Small intestine (tissue), 7 donors: ENCODE measurements at regions not wholly inside any gene's neighbourhood (a gene's known extent, or its start where the extent isn't known, plus 50 kb on each side); places are given as distances from the start of the nearest gene placed in this dataset.

ENCODE experiments used
- DNase-seq, 2 donors: peaks; one replicate each; pipeline versions ENCODE4 v3.0.0 to v3.0.0-alpha.2; 2013
- FAIRE-seq: peaks from 2 replicates; lab custom pipeline; 2012; peaks lifted over from hg19 to GRCh38; lab: Jason Lieb, UNC
- H3K27ac ChIP-seq, 3 donors: one replicate each; pipeline ENCODE4 v1.5.1; 2013; ENCODE audit warnings: low read length in 2 of 3, mild to moderate bottlenecking in 2 of 3, control low read depth in 1 of 3, inconsistent platforms in 1 of 3, low read depth in 1 of 3, moderate library complexity in 1 of 3
- H3K27me3 ChIP-seq, 3 donors: one replicate each; pipeline ENCODE4 v1.6.1; 2013; ENCODE audit warnings: low read length in 3 of 3, inconsistent platforms in 1 of 3; ENCODE audit not compliant: control insufficient read depth in 3 of 3, insufficient read depth in 3 of 3
- H3K36me3 ChIP-seq, 3 donors: one replicate each; pipeline ENCODE4 v1.6.1; 2013; ENCODE audit warnings: low read length in 3 of 3, inconsistent platforms in 1 of 3, low read depth in 1 of 3, mild to moderate bottlenecking in 1 of 3, moderate library complexity in 1 of 3; ENCODE audit not compliant: control insufficient read depth in 3 of 3, insufficient read depth in 2 of 3
- H3K4me1 ChIP-seq, 3 donors: one replicate each; pipeline ENCODE4 v1.6.1; 2013; ENCODE audit warnings: low read length in 2 of 3, inconsistent platforms in 1 of 3, low read depth in 1 of 3, mild to moderate bottlenecking in 1 of 3, moderate library complexity in 1 of 3; ENCODE audit not compliant: control insufficient read depth in 3 of 3, insufficient read depth in 2 of 3
- H3K4me3 ChIP-seq, 3 donors: one replicate each; pipeline ENCODE4 v1.5.1; 2013; ENCODE audit warnings: low read length in 3 of 3, control low read depth in 1 of 3, inconsistent platforms in 1 of 3, low read depth in 1 of 3, mild to moderate bottlenecking in 1 of 3, moderate library complexity in 1 of 3
- H3K9me3 ChIP-seq, 2 donors: one replicate each; pipeline ENCODE4 v1.6.1; 2013; ENCODE audit warnings: low read depth in 1 of 2, low read length in 1 of 2; ENCODE audit not compliant: control insufficient read depth in 2 of 2, insufficient read depth in 1 of 2
- WGBS, 3 donors: extraction: QIAGEN DNeasy Blood & Tissue Kit; methylation state at CpG; one replicate each; pipeline ENCODE4 v1.1.7; 2013; 5-methylcytosine and 5-hydroxymethylcytosine counted together
- donor health status: healthy with polysubstance abuse.
- donor health status: control.
- donor health status: control.
- donor health status: Bipolar disorder and iron deficiency.
- donor health status: healthy.

- Histone ChIP-seq H3K27me3 (no peaks in the 10 kb centered on the region), H3K4me3 (no peak overlapping the region), H3K36me3 (no peaks in the 10 kb centered on the region), H3K9me3 (no peaks in the 10 kb centered on the region), H3K27ac (no peak overlapping the region), H3K4me1 (no peaks in the 10 kb centered on the region)
- DNase-seq: no peak
- WGBS, 3 donors: 60 to 79% (median 73%) methylated on average over 5 of the region's 5 CpGs
- no peak for FAIRE-seq
These were observed 498.1 kb upstream of the PSMD7 start for GRCh38 chr16:73798471-73798870.

- Histone ChIP-seq H3K9me3 (no peaks in the 10 kb centered on the region), H3K36me3 (no peaks in the 10 kb centered on the region), H3K27ac (no peak overlapping the region), H3K4me3 (no peak overlapping the region), H3K27me3 (no peaks in the 10 kb centered on the region), H3K4me1 (no peaks in the 10 kb centered on the region)
- DNase-seq (no peak), FAIRE-seq (no peak)
- 89 to 100% (median 95%) methylated on average over 1 of the region's 1 CpG for WGBS, 3 donors
These were observed 499.5 kb upstream of the PSMD7 start for GRCh38 chr16:73797115-73797514.

DNA sequence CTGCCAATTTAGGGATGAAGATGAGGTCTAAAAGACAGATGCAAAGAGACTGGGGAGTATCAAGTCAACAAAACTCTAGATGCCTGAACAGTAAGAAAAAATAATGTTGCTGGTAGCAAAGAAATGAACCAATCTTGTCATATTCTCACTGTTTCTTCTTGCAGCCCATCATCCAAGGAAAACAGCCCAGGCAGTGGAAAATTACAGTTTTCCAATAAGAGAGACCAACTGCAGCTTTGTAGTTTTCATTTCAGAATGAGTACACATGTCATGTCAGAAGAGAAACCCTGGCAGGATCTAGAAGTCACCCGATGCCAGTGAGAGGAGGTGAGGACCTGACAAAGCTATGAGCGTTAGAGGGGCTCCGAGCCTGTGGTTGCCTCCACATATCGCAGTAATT lies 500.4 kb upstream of the PSMD7 start:
- no peak for DNase-seq
- H3K4me1 ChIP-seq: no peaks in the 10 kb centered on the region
- 60 to 79% (median 62%) methylated on average over 4 of the region's 4 CpGs for WGBS, 3 donors
- no peaks in the 10 kb centered on the region for H3K27me3 ChIP-seq
- no peaks in the 10 kb centered on the region for H3K9me3 ChIP-seq
- no peak overlapping the region for H3K4me3 ChIP-seq
- no peak overlapping the region for H3K27ac ChIP-seq
- no peak for FAIRE-seq
- H3K36me3 ChIP-seq: no peaks in the 10 kb centered on the region

DNA sequence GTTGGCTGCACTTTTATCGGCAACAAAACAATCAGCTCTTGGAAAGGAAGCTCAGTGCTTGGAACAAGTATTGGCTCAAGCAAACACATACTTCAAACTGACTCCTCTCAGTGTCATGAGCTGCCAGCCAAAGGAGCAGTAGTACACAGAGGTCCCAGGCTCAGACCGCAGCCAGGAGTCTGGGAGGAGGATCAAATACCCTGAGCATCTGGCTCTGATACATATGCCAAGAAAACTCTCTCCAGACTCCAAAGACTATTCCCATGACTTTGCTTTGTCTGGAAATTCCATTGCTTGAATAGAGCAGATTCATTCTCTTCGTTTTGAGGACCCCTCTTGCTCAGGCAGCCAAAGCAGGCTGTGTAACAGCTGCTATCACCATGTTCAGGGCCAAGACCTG lies 501.6 kb upstream of the PSMD7 start:
- no peak for FAIRE-seq
- Histone ChIP-seq H3K36me3 (no peaks in the 10 kb centered on the region), H3K4me3 (no peak overlapping the region), H3K4me1 (no peaks in the 10 kb centered on the region), H3K9me3 (no peaks in the 10 kb centered on the region), H3K27me3 (no peaks in the 10 kb centered on the region), H3K27ac (no peak overlapping the region)
- DNase-seq: no peak
- 44 to 62% (median 53%) methylated on average over 3 of the region's 3 CpGs for WGBS, 3 donors

GRCh38 chr16:73793871-73794437 lies 502.7 kb upstream of the PSMD7 start:
- Histone ChIP-seq H3K27me3 (no peaks in the 10 kb centered on the region), H3K27ac (no peak overlapping the region), H3K36me3 (no peaks in the 10 kb centered on the region), H3K4me3 (no peak overlapping the region), H3K4me1 (no peaks in the 10 kb centered on the region), H3K9me3 (no peaks in the 10 kb centered on the region)
- FAIRE-seq: no peak
- no peak for DNase-seq
- 65 to 71% (median 71%) methylated on average over 11 of the region's 11 CpGs for WGBS, 3 donors

DNA sequence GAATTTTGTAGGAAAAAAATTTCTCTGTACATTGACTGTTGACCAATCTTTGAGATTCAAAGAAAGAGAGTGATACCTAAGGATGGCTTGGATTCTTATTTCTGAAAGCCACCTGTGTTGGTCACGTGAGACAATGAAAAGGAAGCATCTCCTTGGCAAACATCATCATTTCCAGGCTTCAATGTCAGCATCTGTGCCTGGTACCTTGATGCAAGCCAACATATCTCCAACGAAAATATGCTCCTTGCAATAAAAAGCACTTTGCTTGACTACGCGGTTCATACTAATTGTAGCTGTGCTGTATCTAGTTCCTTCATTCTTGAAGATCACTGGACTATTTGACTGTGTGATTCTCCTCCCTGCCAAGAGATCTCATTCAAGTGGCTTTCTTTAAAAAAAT lies 503.4 kb upstream of the PSMD7 start:
- Histone ChIP-seq H3K36me3 (no peaks in the 10 kb centered on the region), H3K4me1 (no peaks in the 10 kb centered on the region), H3K4me3 (no peak overlapping the region), H3K27me3 (peaks cover 0 to 1% (median 0%) of the 10 kb centered on the region in 3 donors), H3K27ac (no peak overlapping the region), H3K9me3 (no peaks in the 10 kb centered on the region)
- 59 to 66% (median 65%) methylated on average over 4 of the region's 4 CpGs for WGBS, 3 donors
- no peak for DNase-seq
- FAIRE-seq: no peak

DNA sequence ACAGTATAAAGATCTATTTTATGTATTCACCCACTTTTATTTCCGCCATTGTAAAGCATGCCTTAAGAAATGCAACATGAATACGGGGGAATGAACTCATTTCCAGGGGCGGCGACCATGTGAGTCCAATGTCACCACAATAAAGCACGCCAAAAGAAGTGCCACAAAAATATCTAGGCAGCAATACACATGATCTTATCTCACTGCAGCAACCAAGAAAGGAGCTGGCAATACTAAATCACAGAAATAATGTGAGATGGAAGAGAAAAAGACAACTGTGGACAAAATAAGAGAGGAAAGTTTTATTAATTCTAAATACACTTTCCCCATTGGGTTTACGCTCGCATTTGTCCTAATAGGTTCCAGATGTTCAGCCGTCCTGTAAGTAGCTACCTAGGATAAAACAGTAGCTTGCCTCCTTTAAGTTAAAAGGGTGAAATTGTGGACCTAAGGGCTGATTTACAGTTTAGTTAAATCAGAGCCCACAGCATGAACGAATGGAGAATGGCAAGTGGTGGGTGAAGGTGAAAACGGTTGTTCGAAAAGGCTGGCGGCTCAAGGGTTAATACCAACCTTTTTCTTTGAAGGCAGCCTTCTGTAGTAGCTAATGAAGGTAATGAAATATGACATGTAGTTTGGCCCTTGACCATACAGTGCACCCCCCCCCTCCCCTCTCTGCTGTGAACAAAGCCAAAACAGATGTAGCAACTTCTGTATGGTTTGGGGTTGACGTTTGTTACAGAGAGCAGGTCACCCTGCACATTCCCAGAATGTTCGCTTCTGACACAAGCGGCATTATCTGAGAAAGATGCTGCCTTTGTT lies 504.2 kb upstream of the PSMD7 start:
- no peak overlapping the region for H3K4me3 ChIP-seq
- H3K4me1 ChIP-seq: no peaks in the 10 kb centered on the region
- FAIRE-seq (no peak), DNase-seq (no peak)
- 69 to 77% (median 75%) methylated on average over 15 of the region's 15 CpGs for WGBS, 3 donors
- H3K9me3 ChIP-seq: no peaks in the 10 kb centered on the region
- H3K27ac ChIP-seq: no peak overlapping the region
- H3K36me3 ChIP-seq: no peaks in the 10 kb centered on the region
- H3K27me3 ChIP-seq: peaks cover 0 to 3% (median 1%) of the 10 kb centered on the region in 3 donors

- no peak overlapping the region for H3K4me3 ChIP-seq
- WGBS, 3 donors: 52 to 66% (median 58%) methylated on average over 3 of the region's 3 CpGs
- H3K4me1 ChIP-seq: no peaks in the 10 kb centered on the region
- DNase-seq: no peak
- no peak for FAIRE-seq
- H3K9me3 ChIP-seq: peaks cover 0 to 4% of the 10 kb centered on the region in 2 donors
- H3K27me3 ChIP-seq: no peaks in the 10 kb centered on the region
- H3K27ac ChIP-seq: no peak overlapping the region
- H3K36me3 ChIP-seq: no peaks in the 10 kb centered on the region
These were observed 515.3 kb upstream of the PSMD7 start for GRCh38 chr16:73781297-73781696.
